Endothelial cell of umbilical vein (primary cell): ENCODE measurements at regions not wholly inside any gene's neighbourhood (a gene's known extent, or its start where the extent isn't known, plus 50 kb on each side); places are given as distances from the start of the nearest gene placed in this dataset.

Experiments
- BruUV-seq: library from RNA; stranded (reverse); fragments of 400-500 nt; replicated peaks from 2 replicates; lab custom pipeline; 2021; lab: Mats Ljungman, UMichigan
- CTCF ChIA-PET: fragments of 300-600, 350-600 bp; sonication (Branson Sonifier 250); formaldehyde crosslinking; loops from one replicate; lab custom pipeline; 2021; ENCODE audit warnings: antibody characterized with exemption, inconsistent platforms; lab: Charles Lee
- POLR2A ChIA-PET: fragments of 300-600, 350-600 bp; sonication (Branson Sonifier 250); formaldehyde crosslinking; loops from one replicate; lab custom pipeline; 2021; ENCODE audit warnings: antibody characterized with exemption, inconsistent platforms; lab: Charles Lee
- DNase-seq: peaks from one replicate; pipeline ENCODE4 v3.0.0-alpha.2; 2011; ENCODE audit warnings: low read depth, low spot score
- FAIRE-seq: peaks from 2 replicates; lab custom pipeline; 2011; peaks lifted over from hg19 to GRCh38; lab: Jason Lieb, UNC
- H2AFZ ChIP-seq: 2 replicates; pipeline ENCODE4 v1.6.0; 2012; ENCODE audit warnings: low read depth, low read length, control low read depth, inconsistent platforms
- H3K27ac ChIP-seq: 2 replicates; pipeline ENCODE4 v1.5.1; 2011; ENCODE audit warnings: low read depth, mild to moderate bottlenecking, control low read depth, low read length, moderate library complexity; ENCODE audit not compliant: insufficient read depth
- H3K27me3 ChIP-seq, 2 experiments: 2 replicates each; pipeline versions ENCODE4 v1.6.0 to v1.6.1; 2011; ENCODE audit warnings: low read length in 2 of 2, mixed read lengths in 1 of 2; ENCODE audit not compliant: control insufficient read depth in 2 of 2, insufficient read depth in 2 of 2
- H3K36me3 ChIP-seq, 2 experiments: 2 replicates in 1 of 2; 3 replicates in 1 of 2; pipeline ENCODE4 v1.5.1; 2011; ENCODE audit warnings: low read length in 2 of 2, mild to moderate bottlenecking in 1 of 2, moderate library complexity in 1 of 2; ENCODE audit not compliant: control insufficient read depth in 2 of 2, insufficient read depth in 2 of 2; ENCODE audit errors: extremely low read depth in 1 of 2
- H3K4me1 ChIP-seq: 3 replicates; pipeline ENCODE4 v1.5.1; 2011; ENCODE audit warnings: mild to moderate bottlenecking, low read length; ENCODE audit not compliant: control insufficient read depth, insufficient read depth; ENCODE audit errors: extremely low read depth
- H3K4me2 ChIP-seq: 2 replicates; pipeline ENCODE4 v1.6.1; 2011; ENCODE audit warnings: low read length, control low read depth, mixed read lengths; ENCODE audit not compliant: insufficient read depth
- H3K4me3 ChIP-seq, 3 experiments: fragments of 200-600 bp in 1 of 3; sonication (generic), shearing (Covaris generic) in 1 of 3; replicated peaks in 1 of 3; 2 replicates each; pipeline ENCODE4 v1.5.1; 2011 to 2016; ENCODE audit warnings: control low read depth in 3 of 3, low read length in 3 of 3, mild to moderate bottlenecking in 2 of 3, inconsistent platforms in 1 of 3, low read depth in 1 of 3, moderate library complexity in 1 of 3; ENCODE audit not compliant: insufficient read depth in 1 of 3
- H3K79me2 ChIP-seq: 2 replicates; pipeline ENCODE4 v1.6.0; 2012; ENCODE audit warnings: low read length, inconsistent platforms; ENCODE audit not compliant: control insufficient read depth, insufficient read depth
- H3K9ac ChIP-seq: replicated peaks from 2 replicates; pipeline ENCODE3; 2011; ENCODE audit warnings: low read length, control low read depth; ENCODE audit not compliant: insufficient read depth; ENCODE audit errors: extremely low read depth
- H3K9me1 ChIP-seq: replicated peaks from 3 replicates; pipeline ENCODE4 v1.6.0; 2011; ENCODE audit warnings: mild to moderate bottlenecking, low read length; ENCODE audit not compliant: control insufficient read depth, insufficient read depth; ENCODE audit errors: extremely low read depth
- H3K9me3 ChIP-seq: replicated peaks from 2 replicates; pipeline ENCODE4 v1.5.1; 2012; ENCODE audit warnings: low read length, inconsistent platforms; ENCODE audit not compliant: control insufficient read depth, insufficient read depth
- H4K20me1 ChIP-seq: replicated peaks from 2 replicates; pipeline ENCODE3; 2011; ENCODE audit warnings: mild to moderate bottlenecking, low read length; ENCODE audit not compliant: control insufficient read depth, insufficient read depth; ENCODE audit errors: extremely low read depth
- GATA2 ChIP-seq: IDR thresholded peaks from 2 replicates; pipeline ENCODE4 v1.7.0; 2011; ENCODE audit warnings: low read depth, mild to moderate bottlenecking, moderate library complexity, mixed read lengths, low read length; ENCODE audit not compliant: insufficient read length, insufficient read depth
- JUN ChIP-seq: IDR thresholded peaks from 2 replicates; pipeline ENCODE4 v1.6.1; 2011; ENCODE audit warnings: borderline replicate concordance, low read depth; ENCODE audit not compliant: insufficient read length, insufficient read depth
- POLR2A ChIP-seq: IDR thresholded peaks from 2 replicates; pipeline ENCODE4 v1.6.1; 2012; ENCODE audit warnings: low read depth, mild to moderate bottlenecking, control low read depth, low read length
- dilution Hi-C: fragments of 300-500 bp; cut with MboI; formaldehyde crosslinking; loops from one replicate; pipeline ENCODE4 v1.15.0; 2019; ENCODE audit warnings: low sequenced_read_pairs; ENCODE audit not compliant: extremely low pct_ligation_motif_present
- intact Hi-C: fragments of 100-400 bp; cut with micrococcal nuclease; formaldehyde crosslinking; loops from one replicate; pipeline ENCODE4 v1.10.0; 2022
- TF ChIP-seq, protein P1 (sequence below), 2 donors: IDR thresholded peaks; 1 replicate in 1 of 2; 2 replicates in 1 of 2; pipeline ENCODE4 v1.5.1; 2011; ENCODE audit warnings: low read length in 2 of 2, mild to moderate bottlenecking in 2 of 2, moderate library complexity in 2 of 2, control low read depth in 1 of 2, inconsistent platforms in 1 of 2, low read depth in 1 of 2; ENCODE audit not compliant: insufficient read depth in 1 of 2; ENCODE audit errors: extremely low read depth in 1 of 2
- TF ChIP-seq, protein P2 (sequence below): IDR thresholded peaks from 2 replicates; pipeline ENCODE4 v1.6.1; 2011; ENCODE audit not compliant: insufficient read depth, insufficient read length

DNA sequence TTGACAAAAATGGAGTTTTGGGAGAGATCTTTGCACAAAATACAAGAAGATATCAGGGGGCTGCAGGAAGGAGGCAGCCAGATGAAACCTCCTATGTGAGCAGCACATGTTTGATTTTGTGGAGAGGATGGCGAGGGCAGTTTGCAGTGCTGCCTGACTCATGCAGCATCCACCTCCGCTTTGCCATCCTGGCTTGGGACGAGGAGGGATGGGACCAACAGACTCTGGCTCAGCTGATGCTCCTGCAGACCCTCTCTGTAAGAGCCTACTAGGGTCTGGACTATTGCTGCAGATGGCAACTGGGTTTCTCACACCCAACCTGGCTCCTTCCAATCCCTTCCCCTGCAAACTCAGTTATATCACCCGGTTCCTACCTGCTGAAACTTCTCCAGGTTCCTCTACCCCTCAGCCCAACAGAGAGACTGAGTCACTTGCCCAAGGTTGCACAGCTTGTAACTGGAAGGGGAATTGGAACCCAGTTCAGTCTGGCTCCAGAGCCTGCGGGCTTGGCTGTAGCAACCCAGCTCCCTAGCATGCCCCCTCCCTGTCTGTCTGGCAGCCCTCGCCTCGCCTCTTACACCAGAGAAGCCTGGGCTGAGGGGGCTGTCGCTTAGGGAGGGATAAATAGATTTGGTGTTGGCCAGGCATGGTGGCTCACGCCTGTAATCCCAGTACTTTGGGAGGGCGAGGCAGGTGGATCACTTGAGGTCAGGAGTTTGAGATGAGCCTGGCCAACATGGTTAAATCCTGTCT, 205.8 kb downstream of the PTPRU start:
- FAIRE-seq (no peak), DNase-seq (no peak)
- no peak overlapping the region for H2AFZ ChIP-seq
- no peaks in the 10 kb centered on the region for H3K27me3 ChIP-seq
- no peak overlapping the region for H3K27ac ChIP-seq
- dilution Hi-C loops (no loop called here), intact Hi-C loops (no loop called here)
- H3K4me2 ChIP-seq = no peak overlapping the region
- no peaks in the 10 kb centered on the region for H3K36me3 ChIP-seq
- no peaks in the 10 kb centered on the region for H3K79me2 ChIP-seq
- H3K9ac ChIP-seq = no peak overlapping the region
- no peaks in the 10 kb centered on the region for H4K20me1 ChIP-seq
- H3K4me1 ChIP-seq = no peaks in the 10 kb centered on the region
- ChIA-PET POLR2A (no interaction called here), CTCF (interaction anchor here (0.6 kb wide), 1 partner anchor 31 kb away, joined by 3 read pairs; no protein-coding TSS in a partner anchor)
- no TSS peak for BruUV-seq
- H3K4me3 ChIP-seq = no peak overlapping the region
- TF ChIP-seq JUN (no peak), GATA2 (no peak), POLR2A (no peak)
- TF ChIP-seq, protein P1, sequence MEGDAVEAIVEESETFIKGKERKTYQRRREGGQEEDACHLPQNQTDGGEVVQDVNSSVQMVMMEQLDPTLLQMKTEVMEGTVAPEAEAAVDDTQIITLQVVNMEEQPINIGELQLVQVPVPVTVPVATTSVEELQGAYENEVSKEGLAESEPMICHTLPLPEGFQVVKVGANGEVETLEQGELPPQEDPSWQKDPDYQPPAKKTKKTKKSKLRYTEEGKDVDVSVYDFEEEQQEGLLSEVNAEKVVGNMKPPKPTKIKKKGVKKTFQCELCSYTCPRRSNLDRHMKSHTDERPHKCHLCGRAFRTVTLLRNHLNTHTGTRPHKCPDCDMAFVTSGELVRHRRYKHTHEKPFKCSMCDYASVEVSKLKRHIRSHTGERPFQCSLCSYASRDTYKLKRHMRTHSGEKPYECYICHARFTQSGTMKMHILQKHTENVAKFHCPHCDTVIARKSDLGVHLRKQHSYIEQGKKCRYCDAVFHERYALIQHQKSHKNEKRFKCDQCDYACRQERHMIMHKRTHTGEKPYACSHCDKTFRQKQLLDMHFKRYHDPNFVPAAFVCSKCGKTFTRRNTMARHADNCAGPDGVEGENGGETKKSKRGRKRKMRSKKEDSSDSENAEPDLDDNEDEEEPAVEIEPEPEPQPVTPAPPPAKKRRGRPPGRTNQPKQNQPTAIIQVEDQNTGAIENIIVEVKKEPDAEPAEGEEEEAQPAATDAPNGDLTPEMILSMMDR (IDR thresholded peaks at IDR 0.05; ENCODE audit: extremely low read depth in 1 of 2, insufficient read depth in 1 of 2, low read depth in 1 of 2, low read length in 2 of 2) = no peak
- TF ChIP-seq, protein P2, sequence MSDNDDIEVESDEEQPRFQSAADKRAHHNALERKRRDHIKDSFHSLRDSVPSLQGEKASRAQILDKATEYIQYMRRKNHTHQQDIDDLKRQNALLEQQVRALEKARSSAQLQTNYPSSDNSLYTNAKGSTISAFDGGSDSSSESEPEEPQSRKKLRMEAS = no peak
- H3K9me3 ChIP-seq = no peaks in the 10 kb centered on the region
- H3K9me1 ChIP-seq = no peaks in the 10 kb centered on the region
